Omental fat pad (tissue), 3 donors: ENCODE measurements at regions not wholly inside any gene's neighbourhood (a gene's known extent, or its start where the extent isn't known, plus 50 kb on each side); places are given as distances from the start of the nearest gene placed in this dataset.

Experiments
- ATAC-seq: fragments of 150-250 bp; one replicate; pipeline ENCODE4 v1.9.1; 2016; ENCODE audit warnings: mild to moderate bottlenecking, moderate library complexity; ENCODE audit not compliant: low FRiP score
- DNase-seq: peaks from one replicate; pipeline ENCODE4 v3.0.0-alpha.2; 2019; ENCODE audit warnings: low spot score
- CTCF ChIP-seq, 3 donors: fragments of 450-650 bp; IDR thresholded peaks; one replicate each; pipeline ENCODE4 v1.5.1; 2016 to 2017; ENCODE audit warnings: antibody characterized with exemption in 3 of 3, mild to moderate bottlenecking in 3 of 3, moderate library complexity in 2 of 3

DNA sequence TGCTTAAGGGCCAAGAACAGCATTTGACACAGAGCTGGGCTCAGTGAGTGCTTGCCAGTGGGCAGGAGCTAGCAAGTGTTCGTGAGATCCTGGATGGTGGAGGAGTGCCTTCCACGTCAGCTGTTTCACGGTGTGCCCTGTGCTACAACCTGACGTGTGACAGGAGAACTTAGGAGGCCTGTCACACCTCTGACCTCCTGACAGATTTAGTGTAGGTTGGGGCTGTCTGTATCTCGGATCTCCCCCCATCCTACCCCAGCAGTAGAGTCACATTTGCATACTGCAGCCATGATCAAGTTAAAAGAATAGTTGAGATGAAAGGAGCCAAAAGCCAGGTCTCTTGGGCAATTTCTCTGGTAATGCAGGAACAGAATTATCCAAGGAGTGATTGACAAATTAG, 200.8 kb upstream of the CHD6 start:
- no peak for ATAC-seq
- no peak for TF ChIP-seq CTCF (IDR thresholded peaks at IDR 0.05)
- DNase-seq, result no peak

DNA sequence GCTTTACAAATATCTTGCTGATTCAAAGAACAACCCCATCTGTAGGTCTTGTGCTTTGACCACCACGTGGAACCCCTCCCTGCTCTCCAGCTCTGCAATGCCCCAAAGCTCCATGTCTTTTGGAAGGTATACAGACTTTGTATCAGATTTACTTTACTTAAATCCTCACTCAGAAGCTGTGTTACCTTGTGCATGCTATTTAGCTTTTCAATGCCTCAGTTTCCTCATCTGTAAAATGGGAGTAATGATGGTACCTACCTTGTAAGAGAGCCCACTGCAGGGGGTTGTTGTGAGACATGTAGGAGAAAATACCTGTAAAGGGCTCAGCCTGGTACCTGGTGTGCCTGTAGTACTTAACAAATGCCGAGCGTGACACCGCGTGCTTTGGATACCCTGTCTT, 200.2 kb upstream of the CHD6 start:
- DNase-seq, result no peak
- TF ChIP-seq CTCF (IDR thresholded peaks at IDR 0.05), result no peak
- ATAC-seq, result no peak

GRCh38 chr20:41811456-41811855, 193.3 kb upstream of the CHD6 start:
- DNase-seq (no peak), ATAC-seq (no peak)
- no peak for TF ChIP-seq CTCF (IDR thresholded peaks at IDR 0.05)

DNA sequence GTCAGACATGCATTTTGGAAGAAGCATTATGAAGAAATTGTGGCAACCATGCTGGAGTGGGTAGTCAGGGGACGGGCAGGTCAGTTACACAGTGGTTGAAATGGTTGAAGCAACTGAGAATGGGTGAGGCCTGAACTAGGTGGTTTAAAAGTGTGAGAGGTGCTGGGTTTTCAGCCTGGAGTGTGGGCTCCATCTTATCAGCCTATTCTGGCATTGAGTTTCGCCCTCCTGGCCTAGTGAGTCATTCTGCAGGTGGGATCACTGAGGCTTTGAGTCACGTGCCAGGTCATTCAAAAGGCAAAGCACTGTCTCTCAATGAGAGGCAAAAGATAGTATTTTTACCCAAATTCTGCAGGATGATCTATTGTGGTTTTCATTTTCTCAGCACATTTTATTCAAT, 181.9 kb upstream of the CHD6 start:
- ATAC-seq (no peak), DNase-seq (no peak)
- no peak for TF ChIP-seq CTCF (IDR thresholded peaks at IDR 0.05)

- no peak for DNase-seq
- TF ChIP-seq CTCF (IDR thresholded peaks at IDR 0.05), result no peak
- no peak for ATAC-seq
Measured at GRCh38 chr20:41798930-41799502, 180.8 kb upstream of the CHD6 start.

DNA sequence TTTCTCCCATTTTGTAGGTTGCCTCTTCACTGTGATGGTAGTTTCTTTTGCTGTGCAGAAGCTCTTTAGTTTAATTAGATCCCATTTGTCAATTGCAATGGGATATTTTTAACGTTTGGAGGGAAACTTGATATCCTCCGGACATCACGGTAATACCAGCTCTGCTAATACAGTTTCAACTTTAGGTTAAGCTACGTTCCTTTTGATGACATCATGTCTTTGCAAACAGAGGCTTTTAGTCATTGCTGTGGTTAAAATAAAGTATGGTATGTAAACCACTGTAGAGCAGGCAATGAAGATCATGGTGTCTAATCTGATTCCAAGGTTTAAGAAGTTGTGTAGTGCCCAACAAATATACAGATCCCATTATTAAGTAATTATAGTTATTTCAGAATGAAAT, 168.0 kb upstream of the CHD6 start:
- DNase-seq (no peak), ATAC-seq (no peak)
- no peak for TF ChIP-seq CTCF (IDR thresholded peaks at IDR 0.05)

GRCh38 chr20:41784209-41784958, 166.2 kb upstream of the CHD6 start:
- DNase-seq (no peak), ATAC-seq (no peak)
- no peak for TF ChIP-seq CTCF (IDR thresholded peaks at IDR 0.05)
